ENCODE measurements at regions not wholly inside any gene's neighbourhood (a gene's known extent, or its start where the extent isn't known, plus 50 kb on each side); places are given as distances from the start of the nearest gene placed in this dataset.

DNA sequence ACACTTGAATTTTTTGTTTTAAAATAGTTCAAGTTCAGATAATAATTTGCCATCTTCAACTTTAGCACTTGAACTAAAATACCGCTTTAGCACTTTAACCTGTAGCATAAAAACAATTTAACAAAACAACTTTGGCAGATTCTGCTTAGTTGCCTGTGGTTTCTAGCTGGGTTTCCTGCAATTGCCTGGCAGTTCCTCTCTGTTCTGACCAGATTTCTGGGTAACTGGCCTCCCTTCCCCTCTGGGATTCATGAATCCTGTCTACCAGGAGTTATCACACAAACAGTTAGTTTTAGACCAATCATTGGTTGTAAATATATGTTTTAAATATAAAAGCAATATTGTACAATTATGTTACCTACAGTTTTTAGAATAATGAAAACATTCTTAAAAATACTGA is 89.8 kb upstream of the HDAC9 start:
- no peak for TF ChIP-seq CTCF (conservative IDR thresholded peaks at IDR 0.05; ENCODE audit: low read length)
- no peak for TF ChIP-seq EZH2phosphoT487 (IDR thresholded peaks at IDR 0.05; ENCODE audit: borderline replicate concordance)
